ENCODE measurements at regions not wholly inside any gene's neighbourhood (a gene's known extent, or its start where the extent isn't known, plus 50 kb on each side); places are given as distances from the start of the nearest gene placed in this dataset.
A peak's percentile ranks its signal among the peaks of the same experiment; 100 is the strongest.

- Mint-ChIP-seq H3K9me3 (peaks cover 12% of the 10 kb centered on the region in 2 donors), H3K4me3 (no peak overlapping the region), H3K4me1 (ENCODE audit: low read depth) (peaks cover 22% of the 10 kb centered on the region), H3K36me3 (ENCODE audit: insufficient read depth in 2 of 2) (peaks cover 9 to 20% of the 10 kb centered on the region in 2 donors), H3K27ac (no peak overlapping the region), H3K27me3 (ENCODE audit: low read depth) (peaks cover 6% of the 10 kb centered on the region)
- DNase-seq (no peak), ATAC-seq (replicated peaks in 1 of 2) (no peak)
Observed at GRCh38 chr3:72559385-72559784, 288.9 kb downstream of the SHQ1 start.

DNA sequence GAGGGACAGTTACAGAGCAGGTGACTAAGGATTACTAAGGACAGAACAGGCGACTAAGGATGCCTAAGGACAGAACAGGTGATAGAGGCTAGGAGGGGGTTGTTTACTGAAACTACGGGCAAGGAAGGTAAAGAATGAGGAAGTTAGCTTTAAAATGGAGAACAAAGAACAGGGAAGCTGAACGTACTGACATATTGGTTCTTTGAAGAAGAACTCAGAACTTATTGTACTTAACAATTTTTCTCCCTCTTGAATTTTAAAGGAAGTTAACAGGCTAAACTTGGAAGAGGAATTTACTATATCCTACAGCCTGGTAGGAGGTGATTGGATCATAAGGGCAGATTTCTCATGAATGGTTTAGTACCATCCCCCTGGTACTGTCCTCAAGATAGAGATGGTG lies 290.2 kb downstream of the SHQ1 start:
- H3K4me1 Mint-ChIP-seq (ENCODE audit: low read depth): peaks cover 22% of the 10 kb centered on the region
- ATAC-seq (replicated peaks in 1 of 2): no peak

GRCh38 chr3:72555714-72556113 lies 292.5 kb downstream of the SHQ1 start:
- ATAC-seq (replicated peaks in 1 of 2) (no peak), DNase-seq (no peak)
- Mint-ChIP-seq H3K27ac (no peak overlapping the region), H3K36me3 (ENCODE audit: insufficient read depth in 2 of 2) (peaks cover 7 to 14% of the 10 kb centered on the region in 2 donors), H3K4me3 (no peak overlapping the region), H3K27me3 (ENCODE audit: low read depth) (peaks cover 6% of the 10 kb centered on the region), H3K9me3 (peaks cover 8 to 10% of the 10 kb centered on the region in 2 donors), H3K4me1 (ENCODE audit: low read depth) (peaks cover 21% of the 10 kb centered on the region)

More for the DNA sequence above, 290.2 kb downstream of the SHQ1 start:
- H3K4me3 Mint-ChIP-seq: no peak overlapping the region
- H3K27me3 Mint-ChIP-seq (ENCODE audit: low read depth): peaks cover 6% of the 10 kb centered on the region
- H3K27ac Mint-ChIP-seq: no peak overlapping the region
- peaks cover 9 to 20% of the 10 kb centered on the region in 2 donors for H3K36me3 Mint-ChIP-seq (ENCODE audit: insufficient read depth in 2 of 2)
- peaks cover 12% of the 10 kb centered on the region in 2 donors for H3K9me3 Mint-ChIP-seq
- no peak for DNase-seq

DNA sequence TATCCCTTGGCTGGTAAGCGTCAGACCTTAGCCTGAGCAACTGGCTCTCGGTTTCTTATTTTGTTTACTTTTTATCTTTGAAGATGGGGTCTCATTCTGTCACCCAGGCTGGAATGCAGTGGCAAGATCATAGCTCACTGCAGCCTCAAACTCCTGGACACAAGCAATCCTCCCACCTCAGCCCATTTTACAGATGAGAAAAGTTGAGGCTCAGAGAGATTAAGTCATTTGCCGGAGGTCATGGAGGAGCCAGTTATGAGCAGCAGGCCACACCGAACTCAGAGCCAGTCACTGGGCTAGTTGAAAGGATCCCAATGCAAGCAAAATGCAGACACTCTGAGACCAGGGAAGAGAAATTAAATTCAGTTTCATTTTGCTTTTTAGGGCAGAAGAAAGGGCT lies 293.6 kb downstream of the SHQ1 start:
- Mint-ChIP-seq H3K4me3 (no peak overlapping the region), H3K36me3 (ENCODE audit: insufficient read depth in 2 of 2) (peaks cover 7 to 14% of the 10 kb centered on the region in 2 donors), H3K27ac (no peak overlapping the region), H3K9me3 (peaks cover 8 to 12% of the 10 kb centered on the region in 2 donors), H3K4me1 (ENCODE audit: low read depth) (peaks cover 32% of the 10 kb centered on the region), H3K27me3 (ENCODE audit: low read depth) (peaks cover 6% of the 10 kb centered on the region)
- ATAC-seq (replicated peaks in 1 of 2) (no peak), DNase-seq (no peak)

GRCh38 chr3:72553298-72553697 lies 294.9 kb downstream of the SHQ1 start:
- peaks cover 7 to 14% of the 10 kb centered on the region in 2 donors for H3K36me3 Mint-ChIP-seq (ENCODE audit: insufficient read depth in 2 of 2)
- DNase-seq: no peak
- H3K4me1 Mint-ChIP-seq (ENCODE audit: low read depth): peaks cover 31% of the 10 kb centered on the region
- no peak overlapping the region for H3K27ac Mint-ChIP-seq
- peaks cover 8% of the 10 kb centered on the region in 2 donors for H3K9me3 Mint-ChIP-seq
- H3K4me3 Mint-ChIP-seq: no peak overlapping the region
- peaks cover 6% of the 10 kb centered on the region for H3K27me3 Mint-ChIP-seq (ENCODE audit: low read depth)
- ATAC-seq (replicated peaks in 1 of 2): no peak

DNA sequence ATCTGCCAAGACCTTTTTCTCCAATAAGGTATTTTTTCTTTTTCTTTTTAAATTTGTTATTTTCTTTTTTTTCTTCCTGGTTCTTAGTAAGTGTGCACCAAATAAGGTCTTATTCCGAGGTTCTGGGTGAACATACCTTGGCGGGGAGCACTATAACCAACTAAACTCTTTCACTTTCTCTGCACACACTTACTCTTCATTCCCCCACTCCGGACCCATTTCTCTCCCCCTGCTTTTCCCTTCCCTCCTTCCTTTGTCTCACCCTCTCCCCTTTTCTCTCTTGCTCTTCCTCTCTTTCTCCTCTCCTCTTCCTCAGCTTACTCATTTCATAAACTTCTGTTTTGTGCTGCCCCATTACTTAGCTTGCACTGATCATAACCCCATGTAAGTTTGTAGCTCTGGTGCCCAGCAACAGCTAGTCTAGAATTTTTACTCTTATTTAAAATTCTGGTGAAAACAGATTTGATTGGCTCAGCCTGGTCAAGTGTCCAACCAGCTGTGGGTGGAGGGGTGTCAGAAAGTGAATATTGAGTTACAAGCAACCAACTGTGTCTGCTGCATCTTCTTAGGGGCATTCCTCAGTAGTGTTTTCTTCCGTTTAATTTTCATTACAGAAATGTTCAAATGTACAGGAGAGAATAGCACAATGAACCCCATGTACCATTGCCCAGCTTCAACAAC lies 297.5 kb downstream of the SHQ1 start:
- no peak for ATAC-seq (replicated peaks in 1 of 2)
- H3K27ac Mint-ChIP-seq: peak overlapping the region; percentile 95
- peaks cover 1 to 3% of the 10 kb centered on the region in 2 donors for H3K9me3 Mint-ChIP-seq
- peaks cover 3% of the 10 kb centered on the region for H3K27me3 Mint-ChIP-seq (ENCODE audit: low read depth)
- no peak for DNase-seq
- H3K4me3 Mint-ChIP-seq: peak overlapping the region; percentile 80 to 81
- H3K36me3 Mint-ChIP-seq (ENCODE audit: insufficient read depth in 2 of 2): peaks cover 0 to 1% of the 10 kb centered on the region in 2 donors
- H3K4me1 Mint-ChIP-seq (ENCODE audit: low read depth): peaks cover 26% of the 10 kb centered on the region

- ATAC-seq (replicated peaks in 1 of 2) (peak; percentile 55 to 78), DNase-seq (peak; percentile 16 to 29)
- peaks cover 0 to 1% of the 10 kb centered on the region in 2 donors for H3K36me3 Mint-ChIP-seq (ENCODE audit: insufficient read depth in 2 of 2)
- no peaks in the 10 kb centered on the region for H3K27me3 Mint-ChIP-seq (ENCODE audit: low read depth)
- peaks cover 26% of the 10 kb centered on the region for H3K4me1 Mint-ChIP-seq (ENCODE audit: low read depth)
- H3K27ac Mint-ChIP-seq: peak overlapping the region; percentile 95
- H3K9me3 Mint-ChIP-seq: peaks cover 0 to 3% of the 10 kb centered on the region in 2 donors
- peak overlapping the region; percentile 80 to 81 for H3K4me3 Mint-ChIP-seq
Observed at GRCh38 chr3:72549761-72550581, 298.3 kb downstream of the SHQ1 start.

GRCh38 chr3:72548981-72549380 lies 299.3 kb downstream of the SHQ1 start:
- no peak overlapping the region for H3K27ac Mint-ChIP-seq
- peak overlapping the region; percentile 44 to 80 for H3K4me3 Mint-ChIP-seq
- H3K4me1 Mint-ChIP-seq (ENCODE audit: low read depth): peaks cover 33% of the 10 kb centered on the region
- no peak for ATAC-seq (replicated peaks in 1 of 2)
- H3K27me3 Mint-ChIP-seq (ENCODE audit: low read depth): no peaks in the 10 kb centered on the region
- DNase-seq: no peak
- no peaks in the 10 kb centered on the region for H3K36me3 Mint-ChIP-seq (ENCODE audit: insufficient read depth in 2 of 2)
- H3K9me3 Mint-ChIP-seq: peaks cover 0 to 3% of the 10 kb centered on the region in 2 donors

GRCh38 chr3:72548461-72548860 lies 299.8 kb downstream of the SHQ1 start:
- peaks cover 0 to 3% of the 10 kb centered on the region in 2 donors for H3K9me3 Mint-ChIP-seq
- peaks cover 33% of the 10 kb centered on the region for H3K4me1 Mint-ChIP-seq (ENCODE audit: low read depth)
- no peak overlapping the region for H3K27ac Mint-ChIP-seq
- H3K4me3 Mint-ChIP-seq: peak overlapping the region in 1 of 2 donors; percentile 80
- H3K27me3 Mint-ChIP-seq (ENCODE audit: low read depth): no peaks in the 10 kb centered on the region
- no peak for DNase-seq
- no peaks in the 10 kb centered on the region for H3K36me3 Mint-ChIP-seq (ENCODE audit: insufficient read depth in 2 of 2)
- ATAC-seq (replicated peaks in 1 of 2): no peak

DNA sequence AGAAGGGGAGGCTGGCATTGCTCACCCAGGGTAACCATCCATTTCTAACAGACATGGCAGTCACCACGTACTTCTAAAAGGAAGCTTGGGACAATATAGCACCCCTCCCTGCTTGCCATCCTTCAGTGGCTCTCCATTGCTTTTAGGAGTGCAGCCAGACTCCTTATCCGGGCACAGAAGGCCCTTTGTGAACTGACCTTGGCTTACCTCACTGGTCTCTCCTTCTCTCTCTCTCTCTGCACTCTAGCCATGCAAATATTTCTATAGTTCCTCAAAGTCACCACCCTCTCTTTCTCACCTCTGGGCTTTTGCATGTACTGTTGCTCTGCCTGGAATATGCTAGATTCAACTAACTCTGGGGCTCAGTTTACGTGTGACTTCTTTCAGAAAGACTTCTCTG lies 301.1 kb downstream of the SHQ1 start:
- Mint-ChIP-seq H3K9me3 (peaks cover 0 to 3% of the 10 kb centered on the region in 2 donors), H3K4me3 (no peak overlapping the region), H3K4me1 (ENCODE audit: low read depth) (peaks cover 41% of the 10 kb centered on the region), H3K36me3 (ENCODE audit: insufficient read depth in 2 of 2) (peaks cover 0 to 2% of the 10 kb centered on the region in 2 donors), H3K27me3 (ENCODE audit: low read depth) (no peaks in the 10 kb centered on the region), H3K27ac (no peak overlapping the region)
- DNase-seq (no peak), ATAC-seq (replicated peaks in 1 of 2) (no peak)

GRCh38 chr3:72544239-72544638 lies 304.0 kb downstream of the SHQ1 start:
- Mint-ChIP-seq H3K4me1 (ENCODE audit: low read depth) (peaks cover 37% of the 10 kb centered on the region), H3K27ac (no peak overlapping the region), H3K4me3 (no peak overlapping the region), H3K36me3 (ENCODE audit: insufficient read depth in 2 of 2) (peaks cover 0 to 4% of the 10 kb centered on the region in 2 donors), H3K27me3 (ENCODE audit: low read depth) (no peaks in the 10 kb centered on the region), H3K9me3 (peaks cover 0 to 4% of the 10 kb centered on the region in 2 donors)
- DNase-seq (no peak), ATAC-seq (replicated peaks in 1 of 2) (no peak)

DNA sequence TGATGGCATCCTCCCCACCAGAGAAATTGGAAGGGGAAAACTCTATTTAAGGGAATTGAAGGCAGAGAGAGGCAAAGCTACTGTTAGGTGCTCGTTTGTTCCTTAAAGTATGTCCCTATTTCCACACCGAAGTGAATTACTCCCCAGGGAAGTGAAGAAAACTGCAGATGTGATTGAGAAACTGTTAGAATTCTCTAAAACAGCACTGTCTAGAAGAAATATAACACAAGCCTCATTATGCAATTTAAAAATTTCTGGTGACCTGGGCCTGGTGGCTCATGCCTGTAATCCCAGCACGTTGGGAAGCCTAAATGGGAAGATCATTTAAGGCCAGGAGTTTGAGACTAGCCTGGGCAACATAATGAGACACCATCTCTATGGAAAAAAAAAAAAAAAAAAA lies 305.0 kb downstream of the SHQ1 start:
- ATAC-seq (replicated peaks in 1 of 2) (no peak), DNase-seq (no peak)
- peaks cover 0 to 4% of the 10 kb centered on the region in 2 donors for H3K9me3 Mint-ChIP-seq
- H3K27ac Mint-ChIP-seq: no peak overlapping the region
- no peaks in the 10 kb centered on the region for H3K27me3 Mint-ChIP-seq (ENCODE audit: low read depth)
- no peak overlapping the region for H3K4me3 Mint-ChIP-seq
- peaks cover 0 to 4% of the 10 kb centered on the region in 2 donors for H3K36me3 Mint-ChIP-seq (ENCODE audit: insufficient read depth in 2 of 2)
- peaks cover 34% of the 10 kb centered on the region for H3K4me1 Mint-ChIP-seq (ENCODE audit: low read depth)

GRCh38 chr3:72542781-72543180 lies 305.5 kb downstream of the SHQ1 start:
- ATAC-seq (replicated peaks in 1 of 2): no peak
- H3K36me3 Mint-ChIP-seq (ENCODE audit: insufficient read depth in 2 of 2): peaks cover 0 to 4% of the 10 kb centered on the region in 2 donors
- H3K9me3 Mint-ChIP-seq: peaks cover 0 to 4% of the 10 kb centered on the region in 2 donors
- H3K27me3 Mint-ChIP-seq (ENCODE audit: low read depth): no peaks in the 10 kb centered on the region
- peaks cover 38% of the 10 kb centered on the region for H3K4me1 Mint-ChIP-seq (ENCODE audit: low read depth)
- no peak overlapping the region for H3K4me3 Mint-ChIP-seq
- no peak overlapping the region for H3K27ac Mint-ChIP-seq
- no peak for DNase-seq
